OCI-LY3 (cell line): ENCODE measurements at regions not wholly inside any gene's neighbourhood (a gene's known extent, or its start where the extent isn't known, plus 50 kb on each side); places are given as distances from the start of the nearest gene placed in this dataset.

Source experiments
- CTCF ChIP-seq: fragments of 200-600, 300-600 bp; sonication (generic); IDR thresholded peaks from 2 replicates; pipeline ENCODE4 v1.5.1; 2014; ENCODE audit warnings: antibody characterized with exemption, low read length, low read depth
- EZH2phosphoT487 ChIP-seq: fragments of 200-600 bp; shearing (Covaris generic); IDR thresholded peaks from 2 replicates; pipeline ENCODE4 v1.6.1; 2018; ENCODE audit warnings: antibody characterized with exemption, mixed run types, low read depth

- TF ChIP-seq CTCF (no peak), EZH2phosphoT487 (no peak)
Measured at GRCh38 chr4:182973941-182974340, 56.8 kb upstream of the DCTD start.
